GM12865 (cell line): ENCODE measurements at regions not wholly inside any gene's neighbourhood (a gene's known extent, or its start where the extent isn't known, plus 50 kb on each side); places are given as distances from the start of the nearest gene placed in this dataset.

Experiments used
- DNase-seq: peaks from one replicate; pipeline ENCODE4 v3.0.0; 2010; ENCODE audit warnings: low read depth
- H3K4me3 ChIP-seq: 2 replicates; pipeline ENCODE4 v1.5.1; 2011; ENCODE audit warnings: mild to moderate bottlenecking, low read depth, low read length, control low read depth
- TF ChIP-seq, protein P1 (sequence below): IDR thresholded peaks from 2 replicates; pipeline ENCODE4 v1.5.1; 2011; ENCODE audit warnings: low read length, control low read depth, low read depth, inconsistent platforms; ENCODE audit not compliant: insufficient read depth; ENCODE audit errors: missing control alignments

DNA sequence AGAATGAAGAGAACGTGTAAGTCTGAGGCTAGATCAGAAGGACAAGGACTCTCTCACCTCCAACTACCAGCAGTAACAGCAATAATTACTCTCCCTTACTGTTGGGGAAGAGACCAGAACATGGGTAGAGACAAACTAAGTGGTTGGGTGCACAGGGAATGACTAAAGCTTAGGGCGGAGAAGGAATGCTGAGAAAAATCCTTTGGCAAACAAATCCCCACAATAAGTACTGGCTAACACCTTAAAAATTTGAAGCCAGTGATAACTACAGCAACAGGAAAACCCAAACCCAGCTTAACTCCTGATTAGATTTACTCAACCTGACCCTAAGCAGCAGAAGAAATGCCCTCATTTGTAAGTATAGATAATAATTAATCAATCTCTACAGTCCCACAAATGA, 759.0 kb downstream of the AACS start:
- TF ChIP-seq, protein P1, sequence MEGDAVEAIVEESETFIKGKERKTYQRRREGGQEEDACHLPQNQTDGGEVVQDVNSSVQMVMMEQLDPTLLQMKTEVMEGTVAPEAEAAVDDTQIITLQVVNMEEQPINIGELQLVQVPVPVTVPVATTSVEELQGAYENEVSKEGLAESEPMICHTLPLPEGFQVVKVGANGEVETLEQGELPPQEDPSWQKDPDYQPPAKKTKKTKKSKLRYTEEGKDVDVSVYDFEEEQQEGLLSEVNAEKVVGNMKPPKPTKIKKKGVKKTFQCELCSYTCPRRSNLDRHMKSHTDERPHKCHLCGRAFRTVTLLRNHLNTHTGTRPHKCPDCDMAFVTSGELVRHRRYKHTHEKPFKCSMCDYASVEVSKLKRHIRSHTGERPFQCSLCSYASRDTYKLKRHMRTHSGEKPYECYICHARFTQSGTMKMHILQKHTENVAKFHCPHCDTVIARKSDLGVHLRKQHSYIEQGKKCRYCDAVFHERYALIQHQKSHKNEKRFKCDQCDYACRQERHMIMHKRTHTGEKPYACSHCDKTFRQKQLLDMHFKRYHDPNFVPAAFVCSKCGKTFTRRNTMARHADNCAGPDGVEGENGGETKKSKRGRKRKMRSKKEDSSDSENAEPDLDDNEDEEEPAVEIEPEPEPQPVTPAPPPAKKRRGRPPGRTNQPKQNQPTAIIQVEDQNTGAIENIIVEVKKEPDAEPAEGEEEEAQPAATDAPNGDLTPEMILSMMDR, result no peak
- no peak for DNase-seq
- no peak overlapping the region for H3K4me3 ChIP-seq

DNA sequence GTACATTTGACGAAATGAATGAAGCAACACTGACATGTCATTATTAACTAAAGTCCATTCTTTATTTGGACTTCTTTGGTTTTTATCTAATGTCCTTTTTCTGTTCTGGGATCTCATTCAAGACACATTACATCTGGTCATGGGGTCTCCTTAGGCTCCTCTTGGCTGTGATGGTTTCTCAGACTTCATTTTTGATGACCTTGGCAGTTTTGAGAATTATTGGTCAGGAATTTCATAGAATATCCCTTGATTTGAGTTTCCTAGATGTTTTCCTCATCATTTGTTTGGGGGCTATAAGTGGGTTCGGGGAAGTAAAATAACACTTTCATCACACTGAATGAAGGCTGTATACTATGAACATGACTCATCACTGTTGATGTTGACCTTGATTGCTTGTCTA, 770.6 kb downstream of the AACS start:
- no peak for DNase-seq
- H3K4me3 ChIP-seq, result no peak overlapping the region
- TF ChIP-seq, protein P1, result no peak

DNA sequence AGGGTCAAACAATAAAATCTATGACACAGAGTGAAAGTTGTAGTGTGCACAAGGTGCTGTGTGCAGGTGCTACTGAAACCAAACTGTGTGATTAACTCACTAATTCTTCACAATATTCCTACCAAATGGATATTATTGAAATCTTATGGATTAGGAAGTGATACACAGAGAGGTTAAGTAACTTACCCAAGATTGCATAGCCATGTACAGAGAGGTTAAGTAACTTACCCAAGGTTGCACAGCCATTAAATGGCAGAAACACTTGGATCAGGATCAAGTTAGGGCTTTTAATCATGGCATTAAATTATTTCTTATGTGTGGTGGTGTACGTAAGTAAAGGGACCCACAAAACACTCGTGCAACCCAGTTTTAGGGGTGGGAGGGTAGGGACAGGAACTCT, 771.4 kb downstream of the AACS start:
- DNase-seq, result no peak
- TF ChIP-seq, protein P1, result no peak
- H3K4me3 ChIP-seq, result no peak overlapping the region

- DNase-seq, result no peak
- H3K4me3 ChIP-seq, result no peak overlapping the region
- TF ChIP-seq, protein P1, result no peak
Observed at GRCh38 chr12:125841332-125841731, 776.1 kb downstream of the AACS start.

- no peak overlapping the region for H3K4me3 ChIP-seq
- no peak for DNase-seq
- TF ChIP-seq, protein P1, result no peak
Observed at GRCh38 chr12:125852116-125852515, 786.9 kb downstream of the AACS start.

- H3K4me3 ChIP-seq, result no peak overlapping the region
- TF ChIP-seq, protein P1, result no peak
- DNase-seq, result no peak
Observed at GRCh38 chr12:125852679-125853078, 787.4 kb downstream of the AACS start.

GRCh38 chr12:125853670-125854069, 788.4 kb downstream of the AACS start:
- TF ChIP-seq, protein P1, result no peak
- no peak overlapping the region for H3K4me3 ChIP-seq
- no peak for DNase-seq
